ENCODE measurements at regions not wholly inside any gene's neighbourhood (a gene's known extent, or its start where the extent isn't known, plus 50 kb on each side); places are given as distances from the start of the nearest gene placed in this dataset.

- Histone ChIP-seq H2AK9ac (replicated peaks; ENCODE audit: low read depth, low read length, poor library complexity) (no peak overlapping the region), H2AFZ (replicated peaks; ENCODE audit: low read length, poor library complexity) (no peak overlapping the region), H2BK15ac (ENCODE audit: low read depth, low read length) (no peak overlapping the region), H3K4me1 (ENCODE audit: control insufficient read depth, insufficient read depth, low read length) (no peaks in the 10 kb centered on the region), H3K27me3 (ENCODE audit: control insufficient read depth, insufficient read depth, low read length) (no peaks in the 10 kb centered on the region; the same call in 1 of the 2 replicates), H3K9me1 (ENCODE audit: insufficient read depth, low read length) (no peaks in the 10 kb centered on the region), H2AK5ac (ENCODE audit: low read depth, low read length) (no peak overlapping the region), H3K14ac (replicated peaks; ENCODE audit: low read depth, low read length) (no peak overlapping the region), H3K4me2 (ENCODE audit: low read depth, low read length) (no peak overlapping the region), H3K36me3 (ENCODE audit: control insufficient read depth, insufficient read depth, low read length) (no peaks in the 10 kb centered on the region), H3K56ac (ENCODE audit: extremely low read depth, insufficient read depth, low read length) (no peak overlapping the region), H3K79me1 (ENCODE audit: low read depth in 1 of 2, low read length in 2 of 2) (no peaks in the 10 kb centered on the region), H2BK120ac (ENCODE audit: low read depth, low read length) (no peak overlapping the region), H2BK5ac (ENCODE audit: low read depth, low read length, poor library complexity, severe bottlenecking) (no peak overlapping the region), H3K9me3 (ENCODE audit: control insufficient read depth, insufficient read depth, low read length) (no peaks in the 10 kb centered on the region), H4K20me1 (ENCODE audit: insufficient read depth, low read length) (no peaks in the 10 kb centered on the region), H3K9ac (ENCODE audit: low read depth, low read length) (no peak overlapping the region), H2BK20ac (ENCODE audit: low read depth, low read length) (no peak overlapping the region), H3K18ac (ENCODE audit: low read depth, low read length) (no peak overlapping the region), H4K5ac (ENCODE audit: low read depth, low read length) (no peak overlapping the region), H3K23ac (ENCODE audit: low read depth, low read length) (no peak overlapping the region), H4K8ac (ENCODE audit: low read depth in 2 of 2, low read length in 2 of 2) (no peak overlapping the region), H3K4me3 (ENCODE audit: insufficient read depth, low read depth, low read length) (no peak overlapping the region), H4K91ac (ENCODE audit: insufficient read depth, low read depth, low read length) (no peak overlapping the region), H3K4ac (ENCODE audit: low read depth, low read length) (no peak overlapping the region), H3K27ac (ENCODE audit: insufficient read depth, low read length) (no peak overlapping the region)
- no TSS peak for BruUV-seq (replicated peaks)
- CTCF ChIA-PET, result interaction anchor here (0.6 kb wide), 1 partner anchor 10 kb away, joined by 5 read pairs; no protein-coding TSS in a partner anchor
- no peak for TF ChIP-seq CTCF (conservative IDR thresholded peaks at IDR 0.05; ENCODE audit: low read depth, low read length)
- no peak for TF ChIP-seq NFE2L2 (IDR thresholded peaks at IDR 0.05; ENCODE audit: low read depth, low read length)
- no peak for TF ChIP-seq BHLHE40 (IDR thresholded peaks at IDR 0.05; ENCODE audit: low read depth, low read length)
- TF ChIP-seq CEBPB (IDR thresholded peaks at IDR 0.05; ENCODE audit: low read depth, low read length), result no peak
- no peak for TF ChIP-seq MAFK (IDR thresholded peaks at IDR 0.05; ENCODE audit: low read depth, low read length)
- no peak for TF ChIP-seq MAZ (IDR thresholded peaks at IDR 0.05; ENCODE audit: borderline replicate concordance, low read depth, low read length)
- no peak for TF ChIP-seq CHD1 (IDR thresholded peaks at IDR 0.05; ENCODE audit: low read depth, low read length)
- no peak for TF ChIP-seq FOS (IDR thresholded peaks at IDR 0.05; ENCODE audit: low read depth, low read length)
- TF ChIP-seq MXI1 (IDR thresholded peaks at IDR 0.05; ENCODE audit: borderline replicate concordance, low read depth, low read length), result no peak
- TF ChIP-seq, protein P1, sequence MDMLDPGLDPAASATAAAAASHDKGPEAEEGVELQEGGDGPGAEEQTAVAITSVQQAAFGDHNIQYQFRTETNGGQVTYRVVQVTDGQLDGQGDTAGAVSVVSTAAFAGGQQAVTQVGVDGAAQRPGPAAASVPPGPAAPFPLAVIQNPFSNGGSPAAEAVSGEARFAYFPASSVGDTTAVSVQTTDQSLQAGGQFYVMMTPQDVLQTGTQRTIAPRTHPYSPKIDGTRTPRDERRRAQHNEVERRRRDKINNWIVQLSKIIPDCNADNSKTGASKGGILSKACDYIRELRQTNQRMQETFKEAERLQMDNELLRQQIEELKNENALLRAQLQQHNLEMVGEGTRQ (IDR thresholded peaks at IDR 0.05; ENCODE audit: low read depth, low read length), result no peak
- no peak for TF ChIP-seq SMC3 (IDR thresholded peaks at IDR 0.05; ENCODE audit: low read depth, low read length)
- no peak for TF ChIP-seq RFX5 (IDR thresholded peaks at IDR 0.05; ENCODE audit: low read depth, low read length)
- no peak for TF ChIP-seq RAD21 (IDR thresholded peaks at IDR 0.05; ENCODE audit: low read length)
- TF ChIP-seq RCOR1 (IDR thresholded peaks at IDR 0.05; ENCODE audit: insufficient replicate concordance, low read length), result no peak
- TF ChIP-seq POLR2A (IDR thresholded peaks at IDR 0.05; ENCODE audit: low read depth, low read length), result no peak
- no CpG with 5 or more reads among the region's 5 CpGs for WGBS, 2 experiments (ENCODE audit: extremely low coverage in 2 of 2, insufficient read length in 1 of 2)
- ATAC-seq (ENCODE audit: low read depth) (no peak), DNase-seq (no peak)
- dilution Hi-C loops (cut with HindIII; ENCODE audit: low sequenced_read_pairs, unreplicated experiment), result no loop called here
- in situ Hi-C loops (cut with MboI; ENCODE audit: low sequenced_read_pairs), result no loop called here
- POLR2A ChIA-PET (ENCODE audit: unreplicated experiment), result no interaction called here
- intact Hi-C loops (cut with micrococcal nuclease), result no loop called here
Observed at GRCh38 chr1:239891621-239892358, 199.9 kb upstream of the FMN2 start.

Data from IMR-90 (cell line).